Mammary epithelial cell (primary cell): ENCODE measurements at regions not wholly inside any gene's neighbourhood (a gene's known extent, or its start where the extent isn't known, plus 50 kb on each side); places are given as distances from the start of the nearest gene placed in this dataset.

Source experiments
- CTCF ChIP-seq, 2 donors: IDR thresholded peaks in 1 of 2; conservative IDR thresholded peaks in 1 of 2; 2 replicates each; pipeline ENCODE4 v1.5.1; 2011 to 2012; ENCODE audit warnings: inconsistent platforms in 2 of 2, low read length in 2 of 2, mild to moderate bottlenecking in 2 of 2, control low read depth in 1 of 2, low read depth in 1 of 2; ENCODE audit not compliant: insufficient read depth in 1 of 2; ENCODE audit errors: extremely low read depth in 1 of 2
- EZH2 ChIP-seq: IDR thresholded peaks from 2 replicates; pipeline ENCODE4 v1.6.1; 2012; ENCODE audit warnings: low read length, inconsistent platforms, borderline replicate concordance

- TF ChIP-seq CTCF (conservative IDR thresholded peaks at IDR 0.05 in 1 of 2, IDR thresholded peaks at IDR 0.05 in 1 of 2; ENCODE audit: extremely low read depth in 1 of 2, insufficient read depth in 1 of 2, low read depth in 1 of 2, low read length in 2 of 2) (no peak), EZH2 (no peak)
Measured at GRCh38 chr14:71532344-71532743, 399.9 kb upstream of the RGS6 start.
